OCI-LY7 (cell line): ENCODE measurements at regions not wholly inside any gene's neighbourhood (a gene's known extent, or its start where the extent isn't known, plus 50 kb on each side); places are given as distances from the start of the nearest gene placed in this dataset.

Source experiments
- BruUV-seq: library from RNA; stranded (reverse); fragments of 400-500 nt; replicated peaks from 2 replicates; lab custom pipeline; 2021; lab: Mats Ljungman, UMichigan
- CTCF ChIA-PET: fragments of 300-600 bp; sonication (Branson Sonifier 250); formaldehyde crosslinking; loops from one replicate; lab custom pipeline; 2022; ENCODE audit warnings: antibody characterized with exemption; ENCODE audit not compliant: unreplicated experiment; lab: Charles Lee
- POLR2A ChIA-PET: fragments of 300-600 bp; sonication (Branson Sonifier 250); formaldehyde crosslinking; loops from one replicate; lab custom pipeline; 2022; ENCODE audit warnings: antibody characterized with exemption; lab: Charles Lee
- DNase-seq: peaks from one replicate; pipeline ENCODE4 v3.0.0-alpha.2; 2015; ENCODE audit warnings: low spot score
- H2AFZ ChIP-seq: fragments of 200-600 bp; sonication (generic), shearing (Covaris generic); 2 replicates; pipeline ENCODE4 v1.6.1; 2014; ENCODE audit warnings: mild to moderate bottlenecking, antibody characterized with exemption, low read length, moderate library complexity
- H3K27ac ChIP-seq: fragments of 200-600 bp; sonication (generic); 2 replicates; pipeline ENCODE4 v1.5.1; 2014; ENCODE audit warnings: mixed run types, low read depth, mild to moderate bottlenecking, moderate library complexity, low read length, inconsistent platforms; ENCODE audit not compliant: poor library complexity, severe bottlenecking
- H3K36me3 ChIP-seq: fragments of 200-600 bp; sonication (generic); 2 replicates; pipeline ENCODE4 v1.6.1; 2014; ENCODE audit warnings: mild to moderate bottlenecking, antibody characterized with exemption, low read length, moderate library complexity, mixed read lengths; ENCODE audit not compliant: insufficient read depth
- H3K4me1 ChIP-seq: fragments of 200-600 bp; sonication (generic); 2 replicates; pipeline ENCODE4 v1.5.1; 2014; ENCODE audit warnings: mild to moderate bottlenecking, low read length; ENCODE audit not compliant: insufficient read depth, poor library complexity, severe bottlenecking
- H3K4me2 ChIP-seq: fragments of 200-600 bp; sonication (generic); 2 replicates; pipeline ENCODE4 v1.6.1; 2014; ENCODE audit warnings: mild to moderate bottlenecking, low read length
- H3K4me3 ChIP-seq: fragments of 200-600 bp; sonication (generic); 2 replicates; pipeline ENCODE4 v1.5.1; 2014; ENCODE audit warnings: mild to moderate bottlenecking, low read depth, low read length; ENCODE audit not compliant: poor library complexity, severe bottlenecking
- H3K79me2 ChIP-seq: fragments of 200-600 bp; sonication (generic); 2 replicates; pipeline ENCODE4 v1.6.1; 2016; ENCODE audit warnings: low read depth, mild to moderate bottlenecking, low read length, moderate library complexity, mixed read lengths; ENCODE audit not compliant: insufficient read depth
- H3K9me2 ChIP-seq: fragments of 200-600 bp; sonication (generic); 2 replicates; pipeline ENCODE4 v1.6.1; 2016; ENCODE audit warnings: mild to moderate bottlenecking, low read length, mixed read lengths; ENCODE audit not compliant: insufficient read depth
- H3K9me3 ChIP-seq: fragments of 200-600 bp; sonication (generic); 2 replicates; pipeline ENCODE4 v1.6.1; 2014; ENCODE audit warnings: mild to moderate bottlenecking, mixed run types, low read length, mixed read lengths
- H4K20me1 ChIP-seq: fragments of 200-600 bp; sonication (generic); 2 replicates; pipeline ENCODE4 v1.6.1; 2014; ENCODE audit warnings: mild to moderate bottlenecking, antibody characterized with exemption, low read length, moderate library complexity, mixed read lengths; ENCODE audit not compliant: insufficient read depth
- CTCF ChIP-seq: fragments of 200-600 bp; sonication (generic); conservative IDR thresholded peaks from 2 replicates; pipeline ENCODE4 v1.5.1; 2014; ENCODE audit warnings: mild to moderate bottlenecking, antibody characterized with exemption, low read length, moderate library complexity, mixed read lengths
- EZH2phosphoT487 ChIP-seq: fragments of 200-600 bp; sonication (generic); IDR thresholded peaks from 2 replicates; pipeline ENCODE4 v1.6.1; 2018; ENCODE audit warnings: low read depth, borderline replicate concordance, mild to moderate bottlenecking, mixed run types, antibody characterized with exemption, low read length, moderate library complexity, mixed read lengths
- intact Hi-C: fragments of 100-400 bp; cut with micrococcal nuclease; formaldehyde crosslinking; loops from one replicate; pipeline ENCODE4 v1.10.0; 2022; ENCODE audit not compliant: unreplicated experiment

- no peak for TF ChIP-seq EZH2phosphoT487
- TF ChIP-seq CTCF, result no peak
Observed at GRCh38 chr4:101528526-101528925, 181.2 kb upstream of the PPP3CA start.

GRCh38 chr4:101527188-101527587, 179.9 kb upstream of the PPP3CA start:
- BruUV-seq, result no TSS peak
- H3K4me2 ChIP-seq, result no peak overlapping the region
- no peaks in the 10 kb centered on the region for H3K4me1 ChIP-seq
- H4K20me1 ChIP-seq, result no peaks in the 10 kb centered on the region
- ChIA-PET POLR2A (no interaction called here), CTCF (no interaction called here)
- TF ChIP-seq EZH2phosphoT487, result no peak
- TF ChIP-seq CTCF, result no peak
- intact Hi-C loops, result no loop called here
- no peaks in the 10 kb centered on the region for H3K79me2 ChIP-seq
- H3K36me3 ChIP-seq, result no peaks in the 10 kb centered on the region
- no peaks in the 10 kb centered on the region for H3K9me3 ChIP-seq
- H3K27ac ChIP-seq, result no peak overlapping the region
- DNase-seq, result no peak
- H3K4me3 ChIP-seq, result no peak overlapping the region
- H3K9me2 ChIP-seq, result no peaks in the 10 kb centered on the region
- H2AFZ ChIP-seq, result no peak overlapping the region

More at GRCh38 chr4:101528526-101528925, 181.2 kb upstream of the PPP3CA start:
- ChIA-PET POLR2A (no interaction called here), CTCF (no interaction called here)
- Histone ChIP-seq H3K4me3 (no peak overlapping the region), H3K4me1 (no peaks in the 10 kb centered on the region), H3K4me2 (no peak overlapping the region), H3K79me2 (no peaks in the 10 kb centered on the region), H3K9me3 (no peaks in the 10 kb centered on the region), H3K9me2 (no peaks in the 10 kb centered on the region), H4K20me1 (no peaks in the 10 kb centered on the region), H3K36me3 (no peaks in the 10 kb centered on the region), H3K27ac (no peak overlapping the region), H2AFZ (no peak overlapping the region)
- no TSS peak for BruUV-seq
- no peak for DNase-seq
- intact Hi-C loops, result no loop called here

- CTCF ChIA-PET, result no interaction called here
- no peaks in the 10 kb centered on the region for H3K36me3 ChIP-seq
- TF ChIP-seq EZH2phosphoT487, result no peak
- TF ChIP-seq CTCF, result no peak
- no peak overlapping the region for H2AFZ ChIP-seq
- no peak overlapping the region for H3K4me2 ChIP-seq
- POLR2A ChIA-PET, result no interaction called here
- H3K4me1 ChIP-seq, result no peaks in the 10 kb centered on the region
- BruUV-seq, result no TSS peak
- intact Hi-C loops, result no loop called here
- H4K20me1 ChIP-seq, result no peaks in the 10 kb centered on the region
- no peaks in the 10 kb centered on the region for H3K9me3 ChIP-seq
- DNase-seq, result no peak
- H3K27ac ChIP-seq, result no peak overlapping the region
- no peaks in the 10 kb centered on the region for H3K79me2 ChIP-seq
- H3K4me3 ChIP-seq, result no peak overlapping the region
- H3K9me2 ChIP-seq, result no peaks in the 10 kb centered on the region
Observed at GRCh38 chr4:101515566-101515965, 168.2 kb upstream of the PPP3CA start.
